HEK293 (cell line): ENCODE measurements at regions not wholly inside any gene's neighbourhood (a gene's known extent, or its start where the extent isn't known, plus 50 kb on each side); places are given as distances from the start of the nearest gene placed in this dataset.

Experiments used
- CTCF ChIA-PET: fragments of 350-600 bp; formaldehyde crosslinking; extraction: SDS; loops from one replicate; lab custom pipeline; 2021; ENCODE audit warnings: antibody characterized with exemption; lab: Yijun Ruan, JAX
- POLR2A ChIA-PET: fragments of 300-600 bp; formaldehyde crosslinking; extraction: SDS; loops from one replicate; lab custom pipeline; 2020; ENCODE audit warnings: antibody characterized with exemption, inconsistent platforms; lab: Yijun Ruan, JAX
- H3K27ac ChIP-seq: fragments of 200-500 bp; sonication (Bioruptor generic); 2 replicates; pipeline ENCODE4 v1.5.1; 2014; ENCODE audit warnings: low read depth, low read length, control low read depth, inconsistent platforms; ENCODE audit errors: extremely low read depth
- H3K36me3 ChIP-seq, 2 experiments: fragments of 200-500 bp in 1 of 2; sonication (Bioruptor generic) in 1 of 2; 1 replicate in 1 of 2; 2 replicates in 1 of 2; pipeline ENCODE4 v1.5.1; 2014 to 2017; ENCODE audit warnings: inconsistent platforms in 2 of 2, low read length in 2 of 2; ENCODE audit not compliant: control insufficient read depth in 2 of 2, insufficient read depth in 1 of 2
- H3K4me1 ChIP-seq: fragments of 200-500 bp; sonication (Bioruptor generic); 2 replicates; pipeline ENCODE4 v1.5.1; 2014; ENCODE audit warnings: mild to moderate bottlenecking, low read length, inconsistent platforms; ENCODE audit not compliant: control insufficient read depth, insufficient read depth
- H3K4me3 ChIP-seq: 2 replicates; pipeline ENCODE4 v1.5.1; 2011; ENCODE audit warnings: low read depth, mild to moderate bottlenecking, control low read depth, low read length, moderate library complexity
- H3K9me3 ChIP-seq: fragments of 200-500 bp; sonication (Bioruptor generic); 2 replicates; pipeline ENCODE4 v1.5.1; 2014; ENCODE audit warnings: low read depth, low read length, inconsistent platforms; ENCODE audit not compliant: control insufficient read depth, insufficient read depth
- GLIS1 ChIP-seq: fragments of 450-650 bp; formaldehyde crosslinking; IDR thresholded peaks from 2 replicates; pipeline ENCODE4 v1.5.1; 2016; ENCODE audit warnings: missing biosample characterization, missing genetic modification characterization
- KLF1 ChIP-seq: fragments of 450-650 bp; formaldehyde crosslinking; IDR thresholded peaks from 2 replicates; pipeline ENCODE4 v1.5.1; 2016; ENCODE audit warnings: missing biosample characterization, missing genetic modification characterization
- ZBTB17 ChIP-seq: fragments of 450-650 bp; formaldehyde crosslinking; IDR thresholded peaks from 2 replicates; pipeline ENCODE4 v1.5.1; 2016; ENCODE audit warnings: missing biosample characterization, missing genetic modification characterization
- ZEB2 ChIP-seq: fragments of 450-650 bp; formaldehyde crosslinking; IDR thresholded peaks from 2 replicates; pipeline ENCODE4 v1.5.1; 2016; ENCODE audit warnings: missing biosample characterization, missing genetic modification characterization
- ZFP3 ChIP-seq: fragments of 450-650 bp; formaldehyde crosslinking; IDR thresholded peaks from 2 replicates; pipeline ENCODE4 v1.5.1; 2016; ENCODE audit warnings: low read depth, missing biosample characterization, missing genetic modification characterization
- ZNF140 ChIP-seq: fragments of 450-650 bp; formaldehyde crosslinking; IDR thresholded peaks from 2 replicates; pipeline ENCODE4 v1.5.1; 2016; ENCODE audit warnings: missing biosample characterization, missing genetic modification characterization
- ZNF157 ChIP-seq: fragments of 450-650 bp; formaldehyde crosslinking; IDR thresholded peaks from 2 replicates; pipeline ENCODE4 v1.5.1; 2016; ENCODE audit warnings: missing biosample characterization, missing genetic modification characterization
- ZNF292 ChIP-seq: fragments of 450-650 bp; formaldehyde crosslinking; IDR thresholded peaks from 2 replicates; pipeline ENCODE4 v1.5.1; 2016; ENCODE audit warnings: low read depth, missing biosample characterization, missing genetic modification characterization, borderline replicate concordance
- ZNF366 ChIP-seq: fragments of 450-650 bp; formaldehyde crosslinking; conservative IDR thresholded peaks from 2 replicates; pipeline ENCODE4 v1.5.1; 2016; ENCODE audit warnings: missing biosample characterization, missing genetic modification characterization
- ZNF555 ChIP-seq: fragments of 450-650 bp; formaldehyde crosslinking; conservative IDR thresholded peaks from 2 replicates; pipeline ENCODE4 v1.5.1; 2017; ENCODE audit warnings: missing biosample characterization, mild to moderate bottlenecking, missing genetic modification characterization, inconsistent platforms
- ZNF561 ChIP-seq: fragments of 450-650 bp; IDR thresholded peaks from 2 replicates; pipeline ENCODE4 v1.5.1; 2018; ENCODE audit warnings: missing biosample characterization, missing genetic modification characterization, borderline replicate concordance
- ZNF654 ChIP-seq: fragments of 450-650 bp; formaldehyde crosslinking; IDR thresholded peaks from 2 replicates; pipeline ENCODE4 v1.5.1; 2016; ENCODE audit warnings: low read depth, missing biosample characterization, missing genetic modification characterization
- ZNF660 ChIP-seq: fragments of 450-650 bp; IDR thresholded peaks from 2 replicates; pipeline ENCODE4 v1.5.1; 2018; ENCODE audit warnings: missing biosample characterization, mild to moderate bottlenecking, missing genetic modification characterization
- ZNF670 ChIP-seq: fragments of 450-650 bp; formaldehyde crosslinking; IDR thresholded peaks from 2 replicates; pipeline ENCODE4 v1.5.1; 2016; ENCODE audit warnings: missing biosample characterization, missing genetic modification characterization, low read depth
- ZNF768 ChIP-seq: fragments of 450-650 bp; formaldehyde crosslinking; IDR thresholded peaks from 2 replicates; pipeline ENCODE4 v1.5.1; 2018; ENCODE audit warnings: missing biosample characterization, mild to moderate bottlenecking, missing genetic modification characterization
- ZNF776 ChIP-seq: fragments of 450-650 bp; formaldehyde crosslinking; IDR thresholded peaks from 2 replicates; pipeline ENCODE4 v1.5.0; 2017; ENCODE audit warnings: missing biosample characterization, missing genetic modification characterization, borderline replicate concordance
- ZSCAN30 ChIP-seq: fragments of 450-650 bp; IDR thresholded peaks from 2 replicates; pipeline ENCODE4 v1.5.1; 2018; ENCODE audit warnings: missing biosample characterization, mild to moderate bottlenecking, missing genetic modification characterization, moderate library complexity
- TF ChIP-seq, protein P1 (sequence below): fragments of 450-650 bp; formaldehyde crosslinking; IDR thresholded peaks from 2 replicates; pipeline ENCODE4 v1.5.1; 2016; ENCODE audit warnings: missing biosample characterization, missing genetic modification characterization
- TF ChIP-seq, protein P2 (sequence below): fragments of 450-650 bp; formaldehyde crosslinking; IDR thresholded peaks from 2 replicates; pipeline ENCODE4 v1.5.1; 2016; ENCODE audit warnings: missing biosample characterization, missing genetic modification characterization, borderline replicate concordance
- TF ChIP-seq, protein P3 (sequence below): fragments of 450-650 bp; formaldehyde crosslinking; IDR thresholded peaks from 2 replicates; pipeline ENCODE4 v1.5.1; 2016; ENCODE audit warnings: missing biosample characterization, missing genetic modification characterization

GRCh38 chr6:145457556-145457955 is 277.8 kb downstream of the EPM2A start:
- Histone ChIP-seq H3K4me1 (no peaks in the 10 kb centered on the region), H3K27ac (no peak overlapping the region), H3K4me3 (no peak overlapping the region), H3K36me3 (no peaks in the 10 kb centered on the region), H3K9me3 (no peaks in the 10 kb centered on the region)
- ChIA-PET CTCF (no interaction called here), POLR2A (no interaction called here)
- TF ChIP-seq ZNF140 (tag by site-specific recombination) (no peak), ZNF768 (tag by site-specific recombination) (no peak), ZFP3 (tag by site-specific recombination) (no peak), ZNF654 (tag by site-specific recombination) (no peak), ZNF366 (tag by site-specific recombination) (no peak), ZSCAN30 (tag by site-specific recombination) (no peak), ZNF157 (tag by site-specific recombination) (no peak), ZNF561 (tag by site-specific recombination) (no peak), ZNF555 (tag by site-specific recombination) (no peak), ZEB2 (tag by site-specific recombination) (no peak), ZNF776 (tag by site-specific recombination) (no peak), KLF1 (tag by site-specific recombination) (no peak), GLIS1 (tag by site-specific recombination) (no peak), ZNF292 (tag by site-specific recombination) (no peak)
- TF ChIP-seq, protein P1, sequence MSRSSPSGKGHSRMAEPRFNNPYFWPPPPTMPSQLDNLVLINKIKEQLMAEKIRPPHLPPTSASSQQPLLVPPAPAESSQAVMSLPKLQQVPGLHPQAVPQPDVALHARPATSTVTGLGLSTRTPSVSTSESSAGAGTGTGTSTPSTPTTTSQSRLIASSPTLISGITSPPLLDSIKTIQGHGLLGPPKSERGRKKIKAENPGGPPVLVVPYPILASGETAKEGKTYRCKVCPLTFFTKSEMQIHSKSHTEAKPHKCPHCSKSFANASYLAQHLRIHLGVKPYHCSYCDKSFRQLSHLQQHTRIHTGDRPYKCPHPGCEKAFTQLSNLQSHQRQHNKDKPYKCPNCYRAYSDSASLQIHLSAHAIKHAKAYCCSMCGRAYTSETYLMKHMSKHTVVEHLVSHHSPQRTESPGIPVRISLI (tag by site-specific recombination), result no peak
- TF ChIP-seq, protein P2, sequence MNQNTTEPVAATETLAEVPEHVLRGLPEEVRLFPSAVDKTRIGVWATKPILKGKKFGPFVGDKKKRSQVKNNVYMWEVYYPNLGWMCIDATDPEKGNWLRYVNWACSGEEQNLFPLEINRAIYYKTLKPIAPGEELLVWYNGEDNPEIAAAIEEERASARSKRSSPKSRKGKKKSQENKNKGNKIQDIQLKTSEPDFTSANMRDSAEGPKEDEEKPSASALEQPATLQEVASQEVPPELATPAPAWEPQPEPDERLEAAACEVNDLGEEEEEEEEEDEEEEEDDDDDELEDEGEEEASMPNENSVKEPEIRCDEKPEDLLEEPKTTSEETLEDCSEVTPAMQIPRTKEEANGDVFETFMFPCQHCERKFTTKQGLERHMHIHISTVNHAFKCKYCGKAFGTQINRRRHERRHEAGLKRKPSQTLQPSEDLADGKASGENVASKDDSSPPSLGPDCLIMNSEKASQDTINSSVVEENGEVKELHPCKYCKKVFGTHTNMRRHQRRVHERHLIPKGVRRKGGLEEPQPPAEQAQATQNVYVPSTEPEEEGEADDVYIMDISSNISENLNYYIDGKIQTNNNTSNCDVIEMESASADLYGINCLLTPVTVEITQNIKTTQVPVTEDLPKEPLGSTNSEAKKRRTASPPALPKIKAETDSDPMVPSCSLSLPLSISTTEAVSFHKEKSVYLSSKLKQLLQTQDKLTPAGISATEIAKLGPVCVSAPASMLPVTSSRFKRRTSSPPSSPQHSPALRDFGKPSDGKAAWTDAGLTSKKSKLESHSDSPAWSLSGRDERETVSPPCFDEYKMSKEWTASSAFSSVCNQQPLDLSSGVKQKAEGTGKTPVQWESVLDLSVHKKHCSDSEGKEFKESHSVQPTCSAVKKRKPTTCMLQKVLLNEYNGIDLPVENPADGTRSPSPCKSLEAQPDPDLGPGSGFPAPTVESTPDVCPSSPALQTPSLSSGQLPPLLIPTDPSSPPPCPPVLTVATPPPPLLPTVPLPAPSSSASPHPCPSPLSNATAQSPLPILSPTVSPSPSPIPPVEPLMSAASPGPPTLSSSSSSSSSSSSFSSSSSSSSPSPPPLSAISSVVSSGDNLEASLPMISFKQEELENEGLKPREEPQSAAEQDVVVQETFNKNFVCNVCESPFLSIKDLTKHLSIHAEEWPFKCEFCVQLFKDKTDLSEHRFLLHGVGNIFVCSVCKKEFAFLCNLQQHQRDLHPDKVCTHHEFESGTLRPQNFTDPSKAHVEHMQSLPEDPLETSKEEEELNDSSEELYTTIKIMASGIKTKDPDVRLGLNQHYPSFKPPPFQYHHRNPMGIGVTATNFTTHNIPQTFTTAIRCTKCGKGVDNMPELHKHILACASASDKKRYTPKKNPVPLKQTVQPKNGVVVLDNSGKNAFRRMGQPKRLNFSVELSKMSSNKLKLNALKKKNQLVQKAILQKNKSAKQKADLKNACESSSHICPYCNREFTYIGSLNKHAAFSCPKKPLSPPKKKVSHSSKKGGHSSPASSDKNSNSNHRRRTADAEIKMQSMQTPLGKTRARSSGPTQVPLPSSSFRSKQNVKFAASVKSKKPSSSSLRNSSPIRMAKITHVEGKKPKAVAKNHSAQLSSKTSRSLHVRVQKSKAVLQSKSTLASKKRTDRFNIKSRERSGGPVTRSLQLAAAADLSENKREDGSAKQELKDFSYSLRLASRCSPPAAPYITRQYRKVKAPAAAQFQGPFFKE (tag by site-specific recombination), result no peak
- TF ChIP-seq, protein P3, sequence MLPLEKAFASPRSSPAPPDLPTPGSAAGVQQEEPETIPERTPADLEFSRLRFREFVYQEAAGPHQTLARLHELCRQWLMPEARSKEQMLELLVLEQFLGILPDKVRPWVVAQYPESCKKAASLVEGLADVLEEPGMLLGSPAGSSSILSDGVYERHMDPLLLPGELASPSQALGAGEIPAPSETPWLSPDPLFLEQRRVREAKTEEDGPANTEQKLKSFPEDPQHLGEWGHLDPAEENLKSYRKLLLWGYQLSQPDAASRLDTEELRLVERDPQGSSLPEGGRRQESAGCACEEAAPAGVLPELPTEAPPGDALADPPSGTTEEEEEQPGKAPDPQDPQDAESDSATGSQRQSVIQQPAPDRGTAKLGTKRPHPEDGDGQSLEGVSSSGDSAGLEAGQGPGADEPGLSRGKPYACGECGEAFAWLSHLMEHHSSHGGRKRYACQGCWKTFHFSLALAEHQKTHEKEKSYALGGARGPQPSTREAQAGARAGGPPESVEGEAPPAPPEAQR (tag by site-specific recombination), result no peak

DNA sequence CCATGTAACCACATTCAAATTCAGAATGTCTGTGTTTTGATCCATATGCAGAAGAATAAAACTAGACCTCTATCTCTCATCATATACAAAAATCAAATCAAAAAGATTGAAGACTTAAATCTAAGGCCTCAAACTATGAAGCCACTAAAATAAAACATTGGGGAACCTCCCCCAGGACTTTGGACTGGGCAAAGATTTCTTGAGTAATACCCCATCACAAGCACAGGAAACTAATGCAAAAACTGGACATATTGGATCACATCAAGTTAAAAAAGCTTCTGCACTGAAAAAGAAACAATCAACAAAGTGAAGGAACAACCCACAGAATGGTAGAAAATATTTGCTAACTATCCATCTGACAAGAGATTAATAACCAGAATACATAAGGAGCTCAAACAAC is 266.8 kb downstream of the EPM2A start:
- Histone ChIP-seq H3K4me3 (no peak overlapping the region), H3K4me1 (no peaks in the 10 kb centered on the region), H3K36me3 (no peaks in the 10 kb centered on the region), H3K9me3 (no peaks in the 10 kb centered on the region), H3K27ac (no peak overlapping the region)
- ChIA-PET POLR2A (no interaction called here), CTCF (no interaction called here)
- TF ChIP-seq ZNF670 (tag by site-specific recombination) (no peak), ZNF660 (tag by site-specific recombination) (no peak), ZBTB17 (tag by site-specific recombination) (no peak)
